B cell (primary cell): ENCODE measurements at regions not wholly inside any gene's neighbourhood (a gene's known extent, or its start where the extent isn't known, plus 50 kb on each side); places are given as distances from the start of the nearest gene placed in this dataset.

Experiments
- ATAC-seq: fragments of 200-7000 bp; cut with Tn5 transposase; one replicate; pipeline ENCODE4 v1.10.0; 2021; ENCODE audit warnings: low read depth, mild to moderate bottlenecking, moderate number of reproducible peaks, moderate library complexity
- CTCF ChIA-PET: fragments of 350-600 bp; sonication (Branson Sonifier 250); formaldehyde crosslinking; loops from one replicate; lab custom pipeline; 2021; ENCODE audit warnings: antibody characterized with exemption, inconsistent platforms; lab: Charles Lee
- POLR2A ChIA-PET: fragments of 350-600 bp; sonication (Branson Sonifier 250); formaldehyde crosslinking; loops from one replicate; lab custom pipeline; 2021; ENCODE audit warnings: antibody characterized with exemption; lab: Charles Lee
- DNase-seq: peaks from one replicate; pipeline ENCODE4 v3.0.0; 2013
- H2AFZ ChIP-seq: 2 replicates; pipeline ENCODE4 v1.6.1; 2012; ENCODE audit warnings: mild to moderate bottlenecking, low read depth, low read length; ENCODE audit not compliant: insufficient read depth, poor library complexity, severe bottlenecking
- H3K27ac ChIP-seq, 2 donors: 1 replicate in 1 of 2; 2 replicates in 1 of 2; pipeline ENCODE4 v1.5.1; 2012 to 2013; ENCODE audit warnings: low read length in 2 of 2, mild to moderate bottlenecking in 2 of 2, moderate library complexity in 1 of 2
- H3K27me3 ChIP-seq, 4 experiments: fragments of 200-600 bp in 1 of 4; sonication (generic) in 1 of 4; replicated peaks in 1 of 4; 1 replicate in 2 of 4; 2 replicates in 2 of 4; pipeline versions ENCODE4 v1.6.1 to v1.7.0; 2013 to 2016; ENCODE audit warnings: low read length in 3 of 4, mild to moderate bottlenecking in 2 of 4, mixed read lengths in 1 of 4, moderate library complexity in 1 of 4; ENCODE audit not compliant: insufficient read depth in 4 of 4, control insufficient read depth in 3 of 4; ENCODE audit errors: control extremely low read depth in 1 of 4
- H3K36me3 ChIP-seq, 2 experiments: replicated peaks in 1 of 2; 1 replicate in 1 of 2; 2 replicates in 1 of 2; pipeline versions ENCODE4 v1.6.1 to v1.7.1; 2013; ENCODE audit warnings: low read length in 1 of 2; ENCODE audit not compliant: insufficient read depth in 2 of 2, control insufficient read depth in 1 of 2; ENCODE audit errors: control extremely low read depth in 1 of 2, extremely low read depth in 1 of 2
- H3K4me1 ChIP-seq, 2 donors: fragments of 200-600 bp in 1 of 2; sonication (generic) in 1 of 2; 1 replicate in 1 of 2; 2 replicates in 1 of 2; pipeline versions ENCODE4 v1.5.1 to v1.6.1; 2013 to 2017; ENCODE audit warnings: low read length in 2 of 2; ENCODE audit not compliant: control insufficient read depth in 2 of 2, insufficient read depth in 2 of 2
- H3K4me2 ChIP-seq: replicated peaks from 2 replicates; pipeline ENCODE3; 2012; ENCODE audit warnings: mild to moderate bottlenecking, low read depth, low read length; ENCODE audit not compliant: poor library complexity, severe bottlenecking
- H3K4me3 ChIP-seq, 5 experiments: fragments of 200-600 bp in 1 of 5; sonication (generic) in 1 of 5; 1 replicate in 3 of 5; 2 replicates in 2 of 5; pipeline versions ENCODE4 v1.5.1 to v1.7.0; 2011 to 2016; ENCODE audit warnings: low read length in 4 of 5, mild to moderate bottlenecking in 4 of 5, low read depth in 2 of 5, control low read depth in 1 of 5, moderate library complexity in 1 of 5; ENCODE audit not compliant: insufficient read depth in 1 of 5; ENCODE audit errors: control extremely low read depth in 1 of 5, extremely low read depth in 1 of 5
- H3K79me2 ChIP-seq: fragments of 200-600 bp; sonication (generic); one replicate; pipeline ENCODE4 v1.6.0; 2016; ENCODE audit warnings: low read length; ENCODE audit not compliant: control insufficient read depth, insufficient read depth
- H3K9ac ChIP-seq: fragments of 200-600 bp; sonication (generic); 2 replicates; pipeline ENCODE4 v1.6.1; 2017; ENCODE audit warnings: mild to moderate bottlenecking, low read length, moderate library complexity
- H3K9me3 ChIP-seq, 3 donors: one replicate each; pipeline versions ENCODE4 v1.6.1 to v1.7.1; 2013; ENCODE audit warnings: low read length in 2 of 3; ENCODE audit not compliant: control insufficient read depth in 2 of 3, insufficient read depth in 1 of 3; ENCODE audit errors: control extremely low read depth in 1 of 3
- H4K20me1 ChIP-seq: 2 replicates; pipeline ENCODE4 v1.6.0; 2012; ENCODE audit warnings: mild to moderate bottlenecking, low read length; ENCODE audit not compliant: insufficient read depth, control insufficient read depth, poor library complexity, severe bottlenecking
- H3K27ac Mint-ChIP-seq: one replicate; pipeline ENCODE4 v1.8.0; 2021; ENCODE audit warnings: mixed read lengths
- H3K27me3 Mint-ChIP-seq: one replicate; pipeline ENCODE4 v1.8.0; 2021; ENCODE audit warnings: mixed read lengths
- H3K4me1 Mint-ChIP-seq: one replicate; pipeline ENCODE4 v1.8.0; 2021; ENCODE audit warnings: mixed read lengths
- H3K4me3 Mint-ChIP-seq: one replicate; pipeline ENCODE4 v1.8.0; 2021; ENCODE audit warnings: mixed read lengths
- H3K9me3 Mint-ChIP-seq: one replicate; pipeline ENCODE4 v1.8.0; 2022; ENCODE audit warnings: mixed read lengths; ENCODE audit not compliant: insufficient read depth
- EZH2 ChIP-seq: IDR thresholded peaks from 2 replicates; pipeline ENCODE4 v1.6.1; 2012; ENCODE audit warnings: borderline replicate concordance, low read depth, mild to moderate bottlenecking, moderate library complexity, low read length; ENCODE audit not compliant: insufficient read depth, poor library complexity, severe bottlenecking
- WGBS: methylation state at CpG from one replicate; pipeline ENCODE4 v1.1.5; 2013; ENCODE audit warnings: missing lambda C conversion rate; ENCODE audit not compliant: insufficient coverage; 5-methylcytosine and 5-hydroxymethylcytosine counted together
- intact Hi-C: fragments of 100-400 bp; cut with micrococcal nuclease; formaldehyde crosslinking; loops from one replicate; pipeline ENCODE4 v1.10.0; 2022
- TF ChIP-seq, protein P1 (sequence below): fragments of 200-600 bp; IDR thresholded peaks from one replicate; pipeline ENCODE4 v1.8.0; 2022; ENCODE audit warnings: antibody characterized with exemption, mild to moderate bottlenecking

DNA sequence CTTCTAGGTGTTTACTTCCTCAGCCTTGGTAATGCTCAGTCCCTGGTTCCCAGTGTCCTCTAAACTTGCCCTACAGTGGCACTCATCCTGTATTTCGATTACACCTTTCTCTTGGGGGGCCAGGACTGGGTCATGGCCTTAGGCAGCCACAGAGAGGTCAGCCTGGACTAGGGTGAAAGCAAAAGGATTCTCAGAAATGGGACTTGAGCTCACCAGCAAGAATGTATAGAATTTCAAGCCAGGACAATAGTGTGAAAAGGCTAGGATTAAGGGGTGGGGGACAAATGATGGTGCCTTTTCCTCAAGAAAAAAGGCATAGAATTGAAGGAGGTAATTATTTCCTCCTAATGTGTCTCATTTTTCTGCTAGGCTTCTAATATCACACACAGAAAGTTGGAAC, 166.8 kb upstream of the RUNX1 start:
- H3K4me3 ChIP-seq, result no peak overlapping the region
- H4K20me1 ChIP-seq, result no peaks in the 10 kb centered on the region
- TF ChIP-seq, protein P1, sequence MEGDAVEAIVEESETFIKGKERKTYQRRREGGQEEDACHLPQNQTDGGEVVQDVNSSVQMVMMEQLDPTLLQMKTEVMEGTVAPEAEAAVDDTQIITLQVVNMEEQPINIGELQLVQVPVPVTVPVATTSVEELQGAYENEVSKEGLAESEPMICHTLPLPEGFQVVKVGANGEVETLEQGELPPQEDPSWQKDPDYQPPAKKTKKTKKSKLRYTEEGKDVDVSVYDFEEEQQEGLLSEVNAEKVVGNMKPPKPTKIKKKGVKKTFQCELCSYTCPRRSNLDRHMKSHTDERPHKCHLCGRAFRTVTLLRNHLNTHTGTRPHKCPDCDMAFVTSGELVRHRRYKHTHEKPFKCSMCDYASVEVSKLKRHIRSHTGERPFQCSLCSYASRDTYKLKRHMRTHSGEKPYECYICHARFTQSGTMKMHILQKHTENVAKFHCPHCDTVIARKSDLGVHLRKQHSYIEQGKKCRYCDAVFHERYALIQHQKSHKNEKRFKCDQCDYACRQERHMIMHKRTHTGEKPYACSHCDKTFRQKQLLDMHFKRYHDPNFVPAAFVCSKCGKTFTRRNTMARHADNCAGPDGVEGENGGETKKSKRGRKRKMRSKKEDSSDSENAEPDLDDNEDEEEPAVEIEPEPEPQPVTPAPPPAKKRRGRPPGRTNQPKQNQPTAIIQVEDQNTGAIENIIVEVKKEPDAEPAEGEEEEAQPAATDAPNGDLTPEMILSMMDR, result no peak
- TF ChIP-seq EZH2, result no peak
- Mint-ChIP-seq H3K4me3 (no peak overlapping the region), H3K4me1 (no peaks in the 10 kb centered on the region), H3K27ac (no peak overlapping the region), H3K9me3 (no peaks in the 10 kb centered on the region), H3K27me3 (no peaks in the 10 kb centered on the region)
- ATAC-seq, result no peak
- intact Hi-C loops, result no loop called here
- no peaks in the 10 kb centered on the region for H3K4me1 ChIP-seq
- no peak overlapping the region for H3K27ac ChIP-seq
- POLR2A ChIA-PET, result no interaction called here
- DNase-seq, result no peak
- CTCF ChIA-PET, result no interaction called here
- no peaks in the 10 kb centered on the region for H3K9me3 ChIP-seq
- H3K36me3 ChIP-seq, result no peaks in the 10 kb centered on the region
- H3K9ac ChIP-seq, result no peak overlapping the region
- WGBS, result no CpG with 5 or more reads among the region's 1 CpG
- H3K79me2 ChIP-seq, result no peaks in the 10 kb centered on the region
- H3K4me2 ChIP-seq, result no peak overlapping the region
- no peak overlapping the region for H2AFZ ChIP-seq
- peaks cover 0 to 3% (median 0%) of the 10 kb centered on the region in 4 experiments for H3K27me3 ChIP-seq

DNA sequence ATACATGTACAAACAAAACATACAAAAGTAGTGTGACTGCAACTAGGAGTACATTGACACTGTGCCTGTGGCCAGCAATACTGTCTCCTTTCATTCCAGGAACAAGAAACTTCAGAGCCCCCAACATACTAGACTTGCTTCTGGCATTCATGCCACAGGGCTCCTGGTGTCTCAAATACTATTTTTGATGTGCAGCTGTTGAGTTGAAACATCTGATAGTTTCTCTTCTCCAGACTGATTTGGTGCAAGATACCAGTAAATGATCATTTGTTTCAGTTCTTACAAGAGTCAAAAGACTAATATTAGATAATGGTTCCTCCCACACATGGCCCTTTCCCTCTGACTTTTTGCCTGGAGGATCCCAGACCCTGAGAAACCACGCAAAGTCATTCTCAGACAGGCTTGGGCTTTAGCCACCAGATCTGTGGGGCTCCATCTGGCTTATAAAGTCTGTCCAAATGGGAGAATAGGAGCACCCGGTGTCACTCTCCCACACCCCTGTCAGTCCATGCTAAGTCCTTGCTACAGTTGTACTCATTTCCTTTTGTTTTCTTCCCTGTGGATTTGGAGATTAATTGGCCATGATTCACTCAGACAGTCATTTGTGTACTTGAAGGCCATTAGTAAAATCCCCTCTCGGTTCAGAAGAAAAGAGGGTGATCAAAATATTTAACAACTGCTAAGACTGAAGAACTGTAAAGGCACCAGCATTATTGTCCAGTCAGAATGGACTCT, 163.5 kb upstream of the RUNX1 start:
- H3K9me3 Mint-ChIP-seq, result peaks cover 3% of the 10 kb centered on the region
- intact Hi-C loops, result no loop called here
- CTCF ChIA-PET, result no interaction called here
- H4K20me1 ChIP-seq, result no peaks in the 10 kb centered on the region
- H3K9ac ChIP-seq, result no peak overlapping the region
- H3K36me3 ChIP-seq, result no peaks in the 10 kb centered on the region
- H3K27ac ChIP-seq, result no peak overlapping the region
- no peaks in the 10 kb centered on the region for H3K4me1 Mint-ChIP-seq
- H3K9me3 ChIP-seq, result peaks cover 0 to 3% (median 2%) of the 10 kb centered on the region in 3 donors
- TF ChIP-seq, protein P1, result no peak
- no peak for TF ChIP-seq EZH2
- no peak overlapping the region for H2AFZ ChIP-seq
- no peak for ATAC-seq
- H3K79me2 ChIP-seq, result no peaks in the 10 kb centered on the region
- no peak overlapping the region for H3K4me2 ChIP-seq
- no peaks in the 10 kb centered on the region for H3K27me3 Mint-ChIP-seq
- H3K4me1 ChIP-seq, result no peaks in the 10 kb centered on the region
- H3K27ac Mint-ChIP-seq, result no peak overlapping the region
- POLR2A ChIA-PET, result no interaction called here
- H3K4me3 Mint-ChIP-seq, result no peak overlapping the region
- H3K4me3 ChIP-seq, result no peak overlapping the region
- no peak for DNase-seq
- peaks cover 0 to 3% (median 0%) of the 10 kb centered on the region in 4 experiments for H3K27me3 ChIP-seq
- WGBS, result 78% methylated on average over 1 of the region's 3 CpGs
